B cell (primary cell): ENCODE measurements at regions not wholly inside any gene's neighbourhood (a gene's known extent, or its start where the extent isn't known, plus 50 kb on each side); places are given as distances from the start of the nearest gene placed in this dataset.

Source experiments
- ATAC-seq: fragments of 200-7000 bp; cut with Tn5 transposase; one replicate; pipeline ENCODE4 v1.10.0; 2021; ENCODE audit warnings: low read depth, mild to moderate bottlenecking, moderate number of reproducible peaks, moderate library complexity
- CTCF ChIA-PET: fragments of 350-600 bp; sonication (Branson Sonifier 250); formaldehyde crosslinking; loops from one replicate; lab custom pipeline; 2021; ENCODE audit warnings: antibody characterized with exemption, inconsistent platforms; lab: Charles Lee
- POLR2A ChIA-PET: fragments of 350-600 bp; sonication (Branson Sonifier 250); formaldehyde crosslinking; loops from one replicate; lab custom pipeline; 2021; ENCODE audit warnings: antibody characterized with exemption; lab: Charles Lee
- DNase-seq: peaks from one replicate; pipeline ENCODE4 v3.0.0; 2013
- H2AFZ ChIP-seq: 2 replicates; pipeline ENCODE4 v1.6.1; 2012; ENCODE audit warnings: mild to moderate bottlenecking, low read depth, low read length; ENCODE audit not compliant: insufficient read depth, poor library complexity, severe bottlenecking
- H3K27ac ChIP-seq, 2 donors: 1 replicate in 1 of 2; 2 replicates in 1 of 2; pipeline ENCODE4 v1.5.1; 2012 to 2013; ENCODE audit warnings: low read length in 2 of 2, mild to moderate bottlenecking in 2 of 2, moderate library complexity in 1 of 2
- H3K27me3 ChIP-seq, 4 experiments: fragments of 200-600 bp in 1 of 4; sonication (generic) in 1 of 4; replicated peaks in 1 of 4; 1 replicate in 2 of 4; 2 replicates in 2 of 4; pipeline versions ENCODE4 v1.6.1 to v1.7.0; 2013 to 2016; ENCODE audit warnings: low read length in 3 of 4, mild to moderate bottlenecking in 2 of 4, mixed read lengths in 1 of 4, moderate library complexity in 1 of 4; ENCODE audit not compliant: insufficient read depth in 4 of 4, control insufficient read depth in 3 of 4; ENCODE audit errors: control extremely low read depth in 1 of 4
- H3K36me3 ChIP-seq, 2 experiments: replicated peaks in 1 of 2; 1 replicate in 1 of 2; 2 replicates in 1 of 2; pipeline versions ENCODE4 v1.6.1 to v1.7.1; 2013; ENCODE audit warnings: low read length in 1 of 2; ENCODE audit not compliant: insufficient read depth in 2 of 2, control insufficient read depth in 1 of 2; ENCODE audit errors: control extremely low read depth in 1 of 2, extremely low read depth in 1 of 2
- H3K4me1 ChIP-seq, 2 donors: fragments of 200-600 bp in 1 of 2; sonication (generic) in 1 of 2; 1 replicate in 1 of 2; 2 replicates in 1 of 2; pipeline versions ENCODE4 v1.5.1 to v1.6.1; 2013 to 2017; ENCODE audit warnings: low read length in 2 of 2; ENCODE audit not compliant: control insufficient read depth in 2 of 2, insufficient read depth in 2 of 2
- H3K4me2 ChIP-seq: replicated peaks from 2 replicates; pipeline ENCODE3; 2012; ENCODE audit warnings: mild to moderate bottlenecking, low read depth, low read length; ENCODE audit not compliant: poor library complexity, severe bottlenecking
- H3K4me3 ChIP-seq, 5 experiments: fragments of 200-600 bp in 1 of 5; sonication (generic) in 1 of 5; 1 replicate in 3 of 5; 2 replicates in 2 of 5; pipeline versions ENCODE4 v1.5.1 to v1.7.0; 2011 to 2016; ENCODE audit warnings: low read length in 4 of 5, mild to moderate bottlenecking in 4 of 5, low read depth in 2 of 5, control low read depth in 1 of 5, moderate library complexity in 1 of 5; ENCODE audit not compliant: insufficient read depth in 1 of 5; ENCODE audit errors: control extremely low read depth in 1 of 5, extremely low read depth in 1 of 5
- H3K79me2 ChIP-seq: fragments of 200-600 bp; sonication (generic); one replicate; pipeline ENCODE4 v1.6.0; 2016; ENCODE audit warnings: low read length; ENCODE audit not compliant: control insufficient read depth, insufficient read depth
- H3K9ac ChIP-seq: fragments of 200-600 bp; sonication (generic); 2 replicates; pipeline ENCODE4 v1.6.1; 2017; ENCODE audit warnings: mild to moderate bottlenecking, low read length, moderate library complexity
- H3K9me3 ChIP-seq, 3 donors: one replicate each; pipeline versions ENCODE4 v1.6.1 to v1.7.1; 2013; ENCODE audit warnings: low read length in 2 of 3; ENCODE audit not compliant: control insufficient read depth in 2 of 3, insufficient read depth in 1 of 3; ENCODE audit errors: control extremely low read depth in 1 of 3
- H4K20me1 ChIP-seq: 2 replicates; pipeline ENCODE4 v1.6.0; 2012; ENCODE audit warnings: mild to moderate bottlenecking, low read length; ENCODE audit not compliant: insufficient read depth, control insufficient read depth, poor library complexity, severe bottlenecking
- H3K27ac Mint-ChIP-seq: one replicate; pipeline ENCODE4 v1.8.0; 2021; ENCODE audit warnings: mixed read lengths
- H3K27me3 Mint-ChIP-seq: one replicate; pipeline ENCODE4 v1.8.0; 2021; ENCODE audit warnings: mixed read lengths
- H3K4me1 Mint-ChIP-seq: one replicate; pipeline ENCODE4 v1.8.0; 2021; ENCODE audit warnings: mixed read lengths
- H3K4me3 Mint-ChIP-seq: one replicate; pipeline ENCODE4 v1.8.0; 2021; ENCODE audit warnings: mixed read lengths
- H3K9me3 Mint-ChIP-seq: one replicate; pipeline ENCODE4 v1.8.0; 2022; ENCODE audit warnings: mixed read lengths; ENCODE audit not compliant: insufficient read depth
- CTCF ChIP-seq: fragments of 200-600 bp; IDR thresholded peaks from one replicate; pipeline ENCODE4 v1.8.0; 2022; ENCODE audit warnings: antibody characterized with exemption, mild to moderate bottlenecking
- EZH2 ChIP-seq: IDR thresholded peaks from 2 replicates; pipeline ENCODE4 v1.6.1; 2012; ENCODE audit warnings: borderline replicate concordance, low read depth, mild to moderate bottlenecking, moderate library complexity, low read length; ENCODE audit not compliant: insufficient read depth, poor library complexity, severe bottlenecking
- WGBS: methylation state at CpG from one replicate; pipeline ENCODE4 v1.1.5; 2013; ENCODE audit warnings: missing lambda C conversion rate; ENCODE audit not compliant: insufficient coverage; 5-methylcytosine and 5-hydroxymethylcytosine counted together
- intact Hi-C: fragments of 100-400 bp; cut with micrococcal nuclease; formaldehyde crosslinking; loops from one replicate; pipeline ENCODE4 v1.10.0; 2022

- Histone ChIP-seq H3K4me2 (no peak overlapping the region), H2AFZ (no peak overlapping the region), H3K36me3 (no peaks in the 10 kb centered on the region), H3K27ac (no peak overlapping the region), H4K20me1 (no peaks in the 10 kb centered on the region), H3K9me3 (peaks cover 0 to 6% (median 6%) of the 10 kb centered on the region in 3 donors), H3K79me2 (no peaks in the 10 kb centered on the region), H3K4me1 (no peaks in the 10 kb centered on the region), H3K4me3 (no peak overlapping the region), H3K9ac (no peak overlapping the region), H3K27me3 (peaks cover 0 to 3% (median 1%) of the 10 kb centered on the region in 4 experiments)
- Mint-ChIP-seq H3K27me3 (peaks cover 31% of the 10 kb centered on the region), H3K4me1 (no peaks in the 10 kb centered on the region), H3K27ac (no peak overlapping the region), H3K9me3 (peaks cover 2% of the 10 kb centered on the region), H3K4me3 (no peak overlapping the region)
- TF ChIP-seq CTCF, result no peak
- no peak for TF ChIP-seq EZH2
- POLR2A ChIA-PET, result no interaction called here
- intact Hi-C loops, result no loop called here
- DNase-seq (no peak), ATAC-seq (no peak)
- WGBS, result 89% methylated on average over 6 of the region's 8 CpGs
- CTCF ChIA-PET, result no interaction called here
Observed at GRCh38 chr2:237171396-237171795, 85.7 kb downstream of the COPS8 start.

DNA sequence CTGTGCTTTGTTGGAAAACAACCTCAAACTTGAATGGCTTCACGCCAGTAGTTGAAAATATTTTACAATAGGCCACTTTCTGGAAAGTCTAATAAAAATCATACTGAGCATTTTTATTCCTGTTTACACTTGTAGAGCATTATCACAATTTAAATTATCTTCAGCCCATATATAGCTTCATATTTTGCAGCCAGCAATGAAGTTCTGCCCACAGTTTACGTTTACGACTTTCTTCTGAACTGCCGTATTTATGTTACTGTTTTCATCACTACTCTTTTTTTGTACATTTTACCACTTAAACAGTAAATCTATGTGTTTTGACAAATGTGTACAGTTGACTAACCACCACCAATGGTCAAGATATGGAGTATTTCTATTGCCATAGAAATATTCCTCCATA lies 86.2 kb downstream of the COPS8 start:
- CTCF ChIA-PET, result no interaction called here
- WGBS, result no CpG with 5 or more reads among the region's 4 CpGs
- POLR2A ChIA-PET, result no interaction called here

More for the DNA sequence above, 86.2 kb downstream of the COPS8 start:
- H3K4me1 Mint-ChIP-seq, result no peaks in the 10 kb centered on the region
- H3K4me2 ChIP-seq, result no peak overlapping the region
- no peaks in the 10 kb centered on the region for H3K79me2 ChIP-seq
- H3K27ac ChIP-seq, result no peak overlapping the region
- H3K4me3 Mint-ChIP-seq, result no peak overlapping the region
- H3K4me3 ChIP-seq, result no peak overlapping the region
- no peak overlapping the region for H3K9ac ChIP-seq
- DNase-seq (no peak), ATAC-seq (no peak)
- H3K27me3 Mint-ChIP-seq, result peaks cover 29% of the 10 kb centered on the region
- no peaks in the 10 kb centered on the region for H4K20me1 ChIP-seq
- intact Hi-C loops, result no loop called here
- no peak overlapping the region for H3K27ac Mint-ChIP-seq
- H3K4me1 ChIP-seq, result no peaks in the 10 kb centered on the region
- TF ChIP-seq CTCF (no peak), EZH2 (no peak)
- no peaks in the 10 kb centered on the region for H3K36me3 ChIP-seq
- peaks cover 2% of the 10 kb centered on the region for H3K9me3 Mint-ChIP-seq
- H3K9me3 ChIP-seq, result peaks cover 0 to 6% (median 6%) of the 10 kb centered on the region in 3 donors
- no peak overlapping the region for H2AFZ ChIP-seq
- peaks cover 0 to 3% (median 1%) of the 10 kb centered on the region in 4 experiments for H3K27me3 ChIP-seq
